GM12875 (cell line): ENCODE measurements at regions not wholly inside any gene's neighbourhood (a gene's known extent, or its start where the extent isn't known, plus 50 kb on each side); places are given as distances from the start of the nearest gene placed in this dataset.

ENCODE experiments used
- H3K4me3 ChIP-seq: one replicate; pipeline ENCODE4 v1.5.1; 2011; ENCODE audit warnings: low read depth, low read length, control low read depth
- CTCF ChIP-seq: IDR thresholded peaks from 2 replicates; pipeline ENCODE4 v1.5.1; 2011; ENCODE audit warnings: low read depth, mild to moderate bottlenecking, control low read depth, inconsistent platforms, low read length, moderate library complexity, borderline replicate concordance; ENCODE audit not compliant: insufficient read depth

- no peak overlapping the region for H3K4me3 ChIP-seq
- TF ChIP-seq CTCF = no peak
These were observed 218.5 kb upstream of the CMC1 start for GRCh38 chr3:28022916-28023315.

DNA sequence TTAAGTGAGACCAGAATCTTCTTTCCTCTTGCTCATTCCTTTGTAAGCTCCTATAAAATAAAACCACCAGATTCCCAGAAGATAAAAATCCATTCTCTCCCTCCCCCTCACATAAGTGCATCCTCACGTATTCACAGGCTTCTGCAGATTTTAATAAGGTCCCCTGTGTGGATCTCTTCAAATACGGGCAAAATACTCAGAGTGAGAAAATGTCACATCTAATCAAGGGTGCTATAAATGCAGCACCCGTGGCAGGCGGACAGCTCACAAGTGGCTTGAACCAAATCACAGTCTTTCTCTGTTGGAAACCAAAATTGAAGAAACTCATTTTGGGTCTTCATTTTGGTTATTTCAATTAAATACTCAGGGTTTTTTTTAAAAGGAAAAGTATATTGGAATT, 212.9 kb upstream of the CMC1 start:
- no peak for TF ChIP-seq CTCF
- no peak overlapping the region for H3K4me3 ChIP-seq

- no peak overlapping the region for H3K4me3 ChIP-seq
- no peak for TF ChIP-seq CTCF
These were observed 208.2 kb upstream of the CMC1 start for GRCh38 chr3:28033059-28033784.

- no peak overlapping the region for H3K4me3 ChIP-seq
- no peak for TF ChIP-seq CTCF
These were observed 204.5 kb upstream of the CMC1 start for GRCh38 chr3:28036599-28037575.

DNA sequence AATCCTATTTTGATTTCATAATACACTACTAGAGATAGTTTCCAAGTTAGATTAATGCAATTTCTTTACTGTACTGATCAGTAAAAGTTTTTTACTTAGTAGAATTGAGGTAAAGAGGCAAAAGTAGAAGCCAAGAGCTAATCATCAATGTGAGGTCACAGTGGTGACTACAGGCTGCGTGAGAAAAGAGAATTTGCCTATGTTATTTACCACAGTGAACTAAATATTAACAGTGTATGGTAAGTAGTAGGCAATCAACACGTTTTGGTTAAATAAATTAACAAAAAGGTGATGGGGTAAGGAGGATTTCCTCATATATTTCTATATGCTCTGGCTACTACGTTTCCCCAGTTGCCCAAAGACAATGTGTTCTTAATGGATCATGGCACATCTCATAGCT, 202.2 kb upstream of the CMC1 start:
- TF ChIP-seq CTCF = no peak

GRCh38 chr3:28039829-28040228, 201.6 kb upstream of the CMC1 start:
- no peak overlapping the region for H3K4me3 ChIP-seq
- TF ChIP-seq CTCF = no peak

More for the DNA sequence above, 202.2 kb upstream of the CMC1 start:
- no peak overlapping the region for H3K4me3 ChIP-seq
